ENCODE measurements at regions not wholly inside any gene's neighbourhood (a gene's known extent, or its start where the extent isn't known, plus 50 kb on each side); places are given as distances from the start of the nearest gene placed in this dataset.
"Not testable (repeated sequence)": the region's sequence is repeated elsewhere in the genome, so short reads cannot be mapped to it uniquely, and the experiment has no call there.

DNA sequence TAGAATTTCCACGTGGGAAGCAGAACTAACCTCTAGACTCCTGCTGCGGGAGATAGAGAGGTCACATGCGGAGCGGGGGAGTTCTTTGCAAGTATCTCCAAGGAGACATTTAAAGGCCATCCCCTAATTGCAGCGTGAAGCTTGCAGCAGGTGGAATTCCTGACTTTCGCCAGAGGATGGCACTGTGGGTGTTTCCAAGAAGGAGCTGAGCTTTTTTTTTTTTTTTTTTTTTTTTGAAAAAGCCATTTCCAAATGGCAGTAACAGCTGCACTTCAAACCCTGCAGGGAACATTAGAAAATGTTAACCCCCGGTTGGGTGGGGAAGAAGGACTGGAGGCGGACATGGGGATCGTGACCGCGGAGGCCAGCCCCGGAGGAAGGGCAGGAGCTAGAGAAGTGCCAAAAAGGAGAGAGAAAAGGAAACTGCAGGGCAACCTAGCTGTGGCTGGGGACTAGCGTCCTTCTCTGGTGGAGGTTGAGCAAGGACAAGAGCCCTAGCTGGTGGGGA, 487.7 kb downstream of the TYW1 start:
- DNase-seq: peak; percentile 72

DNA sequence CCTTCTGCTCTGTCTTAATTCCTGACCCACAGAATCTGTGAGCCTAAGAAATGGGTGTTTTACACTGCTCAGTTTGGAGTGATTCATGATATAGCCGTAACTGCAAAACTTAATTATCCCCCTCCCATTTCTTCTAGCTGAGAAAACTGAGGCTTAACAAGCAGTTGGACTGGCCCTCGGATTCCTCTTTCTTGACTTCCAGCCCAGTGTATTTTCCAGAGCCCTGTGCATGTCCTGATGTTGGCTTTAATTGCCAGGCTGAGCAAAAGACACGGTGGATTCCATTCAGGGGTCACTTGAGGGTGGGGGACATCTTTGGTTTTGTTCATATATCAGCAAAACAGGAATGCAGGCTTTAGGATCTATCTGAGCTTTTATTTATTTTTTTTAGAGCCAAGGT, 489.8 kb downstream of the TYW1 start:
- no peak for DNase-seq

DNA sequence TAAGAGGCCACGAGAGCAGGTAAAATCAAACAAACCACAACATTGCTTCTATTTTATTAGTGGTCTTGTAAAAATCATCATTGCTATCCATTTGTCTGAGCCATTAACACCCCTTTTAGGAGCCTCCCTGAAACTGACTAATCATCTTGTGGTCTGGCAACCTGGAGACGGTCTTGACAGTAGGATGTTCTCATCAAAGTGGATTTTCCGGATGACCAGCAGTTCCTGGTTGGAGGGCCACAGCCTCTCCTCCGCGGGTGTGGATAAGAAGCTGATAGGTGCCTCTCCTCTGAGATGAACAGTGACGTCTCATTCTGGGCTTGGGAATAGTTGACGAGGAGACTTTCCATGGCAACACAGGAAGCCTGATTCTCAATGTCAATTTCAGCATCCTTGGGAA, 490.7 kb downstream of the TYW1 start:
- DNase-seq: no peak

DNA sequence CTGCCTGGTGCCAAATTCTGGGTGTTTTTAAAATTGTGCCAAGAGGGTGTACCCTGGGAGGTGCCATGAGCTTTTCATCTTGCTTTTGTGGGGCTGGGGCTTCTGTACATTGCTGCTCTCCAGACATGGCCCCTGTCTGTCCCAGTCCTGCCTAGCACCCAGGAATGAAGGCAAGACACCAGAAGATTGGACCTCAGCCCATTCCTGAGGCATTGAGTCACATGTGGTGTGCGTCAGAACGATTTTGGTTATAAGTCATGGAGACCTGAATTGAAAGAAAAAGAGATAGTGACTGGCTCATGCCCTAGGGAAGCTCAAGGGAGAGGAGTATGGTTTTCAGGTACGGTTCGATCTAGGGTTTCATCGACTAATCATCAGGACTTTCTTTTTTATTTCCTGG, 493.2 kb downstream of the TYW1 start:
- no peak for DNase-seq

DNA sequence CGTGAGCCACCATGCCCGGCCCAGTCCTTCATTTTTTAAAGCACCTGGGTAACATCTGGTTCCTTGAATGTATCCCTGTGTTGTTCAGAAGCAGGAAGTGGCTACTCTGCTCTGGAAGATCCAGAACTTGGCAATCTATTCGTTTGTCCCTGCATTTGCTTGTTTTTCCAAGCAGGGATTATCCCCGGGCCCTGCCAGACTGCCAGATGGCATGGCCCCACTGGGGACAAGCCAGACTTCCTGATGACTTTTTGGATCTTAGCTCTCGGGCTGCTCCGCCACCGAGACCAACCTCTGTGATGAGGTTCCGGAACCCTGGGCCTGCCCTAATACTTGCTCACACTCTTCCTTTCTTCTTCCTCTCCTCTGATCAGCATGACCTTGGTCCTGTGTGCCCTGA, 496.7 kb downstream of the TYW1 start:
- no peak for DNase-seq

DNA sequence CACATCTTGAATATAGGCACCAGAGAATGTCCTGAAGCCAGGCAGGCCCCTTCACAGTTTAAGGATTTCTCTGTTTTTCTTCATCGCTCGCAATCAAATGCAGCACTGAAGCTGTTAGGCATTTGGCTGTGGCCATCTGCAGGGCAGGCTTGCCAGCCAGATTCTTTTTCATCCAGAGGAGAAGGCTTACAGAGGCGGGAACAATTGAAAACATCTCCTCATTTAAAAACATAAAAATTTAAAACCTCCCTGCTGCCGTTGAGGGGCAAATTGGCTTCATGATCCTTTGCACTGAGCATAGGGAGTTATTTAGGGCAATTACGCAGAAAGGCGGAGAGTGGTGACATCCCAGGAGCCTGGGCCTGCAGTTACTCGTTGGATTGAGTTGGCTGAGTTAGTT, 500.0 kb downstream of the TYW1 start:
- peak; percentile 57 for DNase-seq

DNA sequence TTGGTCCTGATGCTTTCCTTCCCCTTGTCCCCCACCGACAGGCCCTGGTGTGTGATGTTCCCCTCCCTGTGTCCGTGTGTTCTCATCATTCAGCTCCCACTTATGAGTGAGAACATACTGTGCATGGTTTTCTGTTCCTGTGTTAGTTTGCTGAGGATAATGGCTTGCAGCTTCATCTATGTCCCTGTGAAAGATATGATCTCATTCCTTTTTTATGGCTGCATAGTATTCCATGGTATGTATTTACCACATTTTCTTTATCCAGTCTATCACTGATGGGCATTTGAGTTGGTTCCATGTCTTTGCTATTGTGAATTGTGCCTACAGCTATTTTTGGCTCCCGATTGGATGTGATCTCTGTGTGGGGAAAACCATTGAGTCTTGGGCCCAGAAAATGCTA, 501.3 kb downstream of the TYW1 start:
- DNase-seq: not testable (repeated sequence)

DNA sequence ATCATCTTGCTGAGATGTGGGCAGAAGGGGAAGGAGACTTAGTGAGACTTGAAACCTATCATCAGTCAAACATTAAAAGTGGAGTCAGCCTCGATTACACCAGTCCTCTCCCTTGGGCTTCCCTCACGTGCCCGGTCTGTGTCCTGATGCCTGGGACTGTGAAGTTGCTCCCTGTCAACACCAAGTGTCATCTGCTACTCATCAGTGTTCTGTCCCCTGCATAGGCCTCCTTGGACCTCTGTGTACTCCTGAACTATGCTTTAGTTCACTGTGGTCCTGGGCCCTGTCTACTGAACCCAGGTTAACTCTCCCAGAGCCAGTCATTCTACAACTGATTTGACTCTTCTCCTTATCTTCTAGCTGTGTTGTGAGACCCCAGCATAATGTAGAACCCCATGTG, 506.3 kb downstream of the TYW1 start:
- no peak for DNase-seq

DNA sequence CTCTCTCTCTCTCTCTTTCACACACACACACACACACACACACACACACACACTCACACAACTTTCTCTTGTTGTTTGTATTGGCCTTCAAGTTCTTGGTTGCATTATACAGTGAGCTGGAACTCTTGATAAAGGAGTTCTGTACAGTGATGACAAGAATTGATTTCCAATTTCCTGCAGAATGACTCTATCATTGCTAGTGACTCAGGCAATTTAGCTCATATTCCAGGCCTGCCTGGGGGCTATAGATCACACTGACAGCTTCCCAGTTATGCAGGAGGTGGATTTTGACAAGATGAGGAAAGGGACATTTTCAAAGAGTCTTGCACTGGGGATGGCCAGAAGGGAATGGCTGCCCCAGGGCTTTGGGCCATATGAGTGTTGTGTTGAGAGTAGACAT, 508.8 kb downstream of the TYW1 start:
- no peak for DNase-seq

DNA sequence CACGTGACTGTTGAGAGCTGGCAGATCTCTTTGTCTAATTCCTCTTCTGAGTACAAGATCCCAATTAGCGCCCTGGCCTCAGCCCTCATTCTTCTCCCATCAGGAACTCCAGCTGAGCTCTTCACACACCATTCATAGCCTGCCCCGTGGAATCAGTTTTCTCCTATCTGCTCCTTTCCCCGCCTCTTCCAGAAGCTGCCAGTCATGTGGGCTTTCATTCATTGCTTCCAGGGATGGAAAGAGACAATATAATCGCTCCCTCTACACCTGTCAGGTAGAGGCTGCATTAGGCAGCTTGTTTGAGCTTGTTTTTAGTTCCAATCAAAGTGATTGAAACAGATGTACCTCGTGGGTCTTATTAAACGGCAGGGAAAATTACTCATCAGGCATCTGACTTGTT, 515.8 kb downstream of the TYW1 start:
- DNase-seq: no peak

DNA sequence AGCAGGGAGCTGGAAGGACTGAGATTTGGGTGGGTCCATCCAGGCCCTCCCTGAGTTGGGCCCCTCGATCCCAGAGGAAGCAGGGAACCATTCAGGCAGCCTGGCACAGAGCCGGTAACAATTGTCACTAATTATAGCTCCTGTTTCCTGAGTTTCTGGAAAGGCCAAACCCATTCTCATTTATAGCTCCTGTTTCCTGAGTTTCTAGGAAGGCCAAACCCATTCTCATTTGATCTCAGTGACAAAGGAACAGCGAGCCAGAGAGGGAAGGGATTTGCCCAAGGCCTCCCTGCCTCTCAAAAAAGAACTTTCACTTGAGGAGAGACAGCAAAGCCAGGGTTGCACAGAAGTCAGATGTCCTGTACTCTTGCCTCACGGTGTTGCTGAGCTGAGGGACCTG, 521.9 kb downstream of the TYW1 start:
- DNase-seq: peak; percentile 64

DNA sequence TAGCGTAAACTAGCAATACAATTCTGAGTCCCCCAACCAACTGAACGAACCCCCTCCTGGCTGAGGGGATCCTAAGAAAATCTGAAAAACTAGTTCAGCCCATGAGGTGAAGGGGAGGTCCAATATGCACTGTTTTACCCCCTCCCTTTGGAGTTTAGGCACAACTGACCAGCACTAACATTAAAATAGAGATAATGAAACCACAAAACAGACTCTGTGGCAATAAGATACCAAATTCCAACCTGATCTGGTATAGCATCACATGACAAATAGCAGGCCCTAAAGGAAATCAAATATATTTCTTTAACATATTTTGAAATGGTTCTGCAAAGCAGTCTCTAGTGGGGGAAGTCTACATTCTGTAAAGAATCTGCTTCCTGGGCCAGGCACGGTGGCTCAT, 522.5 kb downstream of the TYW1 start:
- no peak for DNase-seq

DNA sequence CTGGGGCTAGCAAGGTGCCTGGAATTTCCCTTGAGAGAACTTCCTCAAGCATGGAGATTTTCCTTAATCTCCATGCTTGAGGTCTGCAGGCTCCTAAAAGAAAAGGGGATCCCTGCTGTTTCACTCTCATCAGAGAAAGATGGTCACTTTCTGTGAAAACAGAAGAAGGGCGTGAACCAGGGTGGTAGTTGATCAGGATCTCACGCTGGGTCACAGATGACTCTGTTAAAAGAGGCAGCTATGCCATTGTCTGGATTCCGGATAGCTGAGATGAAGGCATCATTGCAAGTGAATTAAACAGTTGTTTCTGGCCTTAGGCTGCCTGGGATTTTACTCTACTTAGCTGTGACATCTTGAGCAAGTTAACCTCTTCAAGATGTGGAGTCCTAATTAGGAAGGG, 525.9 kb downstream of the TYW1 start:
- DNase-seq: no peak

DNA sequence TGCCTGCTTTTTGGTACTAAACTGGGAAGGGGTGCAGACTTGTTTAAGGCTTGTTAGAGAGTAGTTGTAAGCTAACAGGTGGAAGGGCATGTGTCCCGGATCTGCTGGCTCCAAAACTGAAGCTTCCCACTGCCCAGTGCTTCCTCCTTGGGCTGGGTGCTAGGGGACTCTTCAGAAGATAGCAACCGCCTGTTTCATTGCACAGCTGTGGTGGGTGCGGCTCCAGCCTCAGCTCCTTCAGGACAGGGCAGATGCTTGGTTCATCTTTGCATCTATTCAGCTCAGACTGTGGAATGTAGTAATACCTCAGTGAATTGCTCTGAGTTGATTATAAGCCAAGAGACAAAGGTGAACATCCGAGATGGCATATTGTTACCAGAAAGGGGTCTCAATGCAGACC, 527.1 kb downstream of the TYW1 start:
- no peak for DNase-seq

DNA sequence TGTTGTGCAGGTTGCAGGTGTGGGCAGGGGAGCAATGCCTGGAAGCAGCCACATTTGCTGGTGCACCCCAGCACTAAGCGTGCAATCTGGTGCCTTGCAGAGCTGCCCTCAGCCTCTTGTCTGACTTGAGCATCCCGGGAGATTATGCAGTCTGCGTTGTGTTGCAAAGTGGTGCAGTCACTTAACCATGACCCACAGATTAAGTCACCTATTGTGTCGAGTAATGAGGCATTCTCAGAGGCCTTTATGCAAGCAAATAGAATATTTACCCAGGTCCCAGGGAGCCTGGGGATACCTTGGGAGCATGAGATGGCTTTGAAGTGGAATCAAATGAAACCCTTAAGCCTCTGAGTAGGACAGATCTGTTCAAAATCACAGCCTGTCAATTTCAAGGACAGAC, 529.0 kb downstream of the TYW1 start:
- DNase-seq: no peak

DNA sequence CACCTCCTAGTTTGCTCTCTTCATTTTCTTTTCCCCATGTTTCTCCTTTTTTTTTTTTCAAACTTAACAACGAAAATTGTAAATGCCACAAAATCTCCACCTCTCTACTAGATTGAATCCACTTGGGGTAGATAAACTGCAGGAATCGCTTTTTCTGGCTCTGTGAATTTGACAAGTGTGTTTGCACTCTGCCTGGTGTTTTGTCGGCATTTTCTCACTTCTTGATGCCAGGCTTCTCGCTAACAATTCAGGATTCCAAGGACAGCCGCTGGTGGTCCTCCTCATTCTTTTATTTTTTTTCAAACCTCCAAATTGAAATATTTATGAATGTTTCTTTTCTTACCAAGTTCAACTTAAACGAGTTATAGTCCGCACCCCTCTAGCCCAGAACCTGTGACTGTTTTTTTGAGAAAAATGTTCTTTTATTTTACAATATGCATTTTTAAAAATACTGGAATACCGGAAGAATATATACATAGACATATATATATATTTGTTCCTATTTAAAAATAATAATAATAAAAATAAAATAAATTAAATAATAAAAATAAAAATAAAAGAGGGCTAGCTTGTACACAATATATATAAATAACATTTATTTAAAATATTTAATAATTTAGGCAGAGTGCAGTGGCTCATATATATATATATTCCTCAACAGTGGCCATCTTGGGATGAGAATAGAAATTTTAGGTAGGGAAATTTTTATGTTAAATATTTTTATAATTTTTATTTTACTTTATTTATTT, 538.8 kb downstream of the TYW1 start:
- no peak for DNase-seq

DNA sequence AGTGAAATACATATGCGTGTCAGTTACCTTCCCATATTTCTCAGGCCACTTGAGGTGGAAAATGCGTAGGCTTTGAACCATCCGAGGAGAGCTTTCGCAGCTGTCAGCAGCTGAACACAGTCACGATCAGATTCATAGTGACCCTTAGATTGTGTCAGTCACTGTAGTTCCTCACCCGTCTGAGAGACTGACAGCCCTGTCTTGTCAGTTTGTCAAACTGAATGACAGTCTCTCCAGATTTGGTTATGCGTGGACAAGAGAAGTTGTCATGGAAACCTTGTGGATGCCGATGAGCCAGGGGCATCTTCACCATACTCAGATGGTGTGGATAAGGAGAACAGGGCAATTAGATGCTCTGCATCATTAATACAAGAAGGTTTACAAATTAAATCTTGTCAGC, 546.3 kb downstream of the TYW1 start:
- no peak for DNase-seq

DNA sequence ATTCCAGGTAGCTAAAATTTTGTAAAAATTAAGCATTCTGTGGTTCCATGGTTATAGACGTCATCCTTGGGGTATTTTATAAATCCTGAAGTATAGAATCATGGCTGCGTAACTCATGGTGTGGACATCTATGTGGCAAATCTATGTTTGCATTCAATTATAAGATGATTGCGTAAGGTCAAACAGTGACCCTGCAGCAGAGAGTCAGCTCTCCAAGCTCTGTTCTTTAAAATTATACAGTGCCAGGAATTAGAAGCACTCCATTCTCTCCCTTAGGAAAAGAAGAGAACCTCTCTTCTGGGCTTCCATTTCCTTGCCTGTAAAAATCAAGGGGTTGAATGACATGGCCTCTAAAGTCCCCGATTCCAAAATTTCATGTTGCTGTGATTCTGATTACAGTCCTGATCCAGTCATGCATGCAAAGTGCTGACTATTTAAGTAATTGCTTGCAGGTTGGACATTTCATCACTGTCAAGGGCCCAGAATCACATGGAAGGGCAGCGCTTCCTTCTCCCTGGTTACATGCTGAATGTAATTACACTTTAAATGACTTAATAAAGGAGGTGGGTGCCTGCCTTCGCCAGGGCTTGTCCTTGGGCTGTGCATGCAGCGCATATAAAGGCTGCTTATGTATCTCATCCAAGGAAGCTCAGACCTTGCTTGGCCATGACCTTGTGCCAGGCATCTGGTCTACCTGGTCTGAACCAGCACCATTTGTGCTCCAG, 550.7 kb downstream of the TYW1 start:
- no peak for DNase-seq

DNA sequence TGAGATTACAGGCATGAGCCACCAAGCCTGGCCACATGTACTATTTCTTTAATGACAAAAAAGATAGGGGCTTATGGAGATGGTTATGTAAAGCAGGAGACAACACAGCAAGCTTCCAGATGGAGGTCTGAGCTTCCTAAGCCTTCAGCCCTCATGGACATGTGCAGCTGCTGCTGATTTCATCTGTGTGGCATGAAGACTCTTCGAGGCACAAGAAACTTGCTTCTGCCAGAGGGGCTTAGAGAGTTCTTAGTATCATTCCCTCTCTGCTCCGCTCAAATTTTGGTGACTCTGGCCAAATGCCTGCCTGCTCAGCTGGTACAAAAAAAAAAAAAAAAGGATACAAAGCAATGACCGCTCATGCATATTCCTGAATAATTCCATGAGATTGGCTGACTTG, 552.5 kb downstream of the TYW1 start:
- DNase-seq: peak; percentile 45

DNA sequence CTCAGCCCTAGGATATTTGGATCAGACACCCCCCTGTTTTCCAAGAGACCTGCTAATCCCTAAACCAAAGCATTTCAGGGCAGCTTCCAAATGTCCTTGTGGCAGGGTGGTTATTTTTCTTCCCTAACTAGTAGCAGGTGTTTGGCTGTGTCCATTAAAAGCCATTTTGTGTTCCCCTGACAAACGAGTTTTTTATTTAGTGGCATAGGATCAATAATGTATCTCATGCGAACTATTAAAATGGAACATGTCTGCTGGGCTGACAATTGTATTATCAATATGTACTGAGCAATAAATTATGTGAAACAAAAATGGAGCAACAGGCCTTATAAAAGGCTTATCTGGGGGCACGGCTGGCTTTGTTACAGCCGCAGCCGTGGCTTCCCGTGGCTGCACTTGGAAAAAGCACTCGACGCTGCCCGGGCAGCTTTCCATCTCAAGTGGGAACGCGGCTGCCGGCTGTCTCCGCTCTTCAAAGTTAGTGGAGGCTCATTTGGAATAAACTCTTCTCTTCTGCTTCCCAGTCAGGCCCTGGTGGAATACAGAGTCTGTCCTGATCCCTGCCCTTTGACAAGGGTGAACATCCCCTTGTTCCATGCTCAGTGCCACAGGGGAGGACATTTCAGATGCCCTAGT, 554.3 kb downstream of the TYW1 start:
- DNase-seq: peak; percentile 77

DNA sequence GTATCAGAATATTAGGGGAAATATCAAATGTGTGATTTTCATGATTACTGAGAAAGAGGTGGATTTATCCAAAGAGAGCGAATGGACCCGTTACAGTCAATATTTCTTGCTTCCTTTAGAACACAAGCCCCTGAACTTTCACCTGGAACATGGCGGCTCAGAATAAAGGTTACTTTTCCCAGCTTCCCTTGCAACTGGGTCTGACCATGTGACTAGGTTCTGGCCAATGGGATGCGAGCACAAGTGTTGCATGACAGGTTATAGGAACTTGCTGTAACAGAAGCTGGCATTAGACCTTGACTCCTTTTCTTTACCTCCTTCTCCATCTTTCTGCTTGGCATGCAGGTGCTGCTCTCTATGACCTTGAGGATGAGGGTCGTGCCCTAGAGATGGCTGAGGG, 556.1 kb downstream of the TYW1 start:
- DNase-seq: no peak

DNA sequence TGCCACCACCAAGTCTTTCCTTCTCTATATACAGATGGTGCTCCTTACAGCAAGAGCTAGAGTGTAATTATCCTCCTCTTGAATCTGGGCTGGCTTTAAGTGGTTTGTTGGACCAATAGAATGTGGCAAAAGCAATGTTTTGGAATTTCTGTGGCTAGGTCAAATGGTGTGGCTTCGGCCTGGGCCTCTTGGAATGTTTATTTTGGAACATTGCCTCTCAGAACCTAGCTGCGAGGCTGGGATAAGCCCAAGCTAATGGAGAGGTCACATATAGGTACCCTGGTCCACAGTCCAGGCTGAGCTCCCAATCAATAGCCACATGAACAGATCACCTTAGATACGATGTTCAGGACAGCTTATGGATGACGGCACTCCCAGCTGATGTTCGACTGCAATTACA, 556.7 kb downstream of the TYW1 start:
- no peak for DNase-seq

DNA sequence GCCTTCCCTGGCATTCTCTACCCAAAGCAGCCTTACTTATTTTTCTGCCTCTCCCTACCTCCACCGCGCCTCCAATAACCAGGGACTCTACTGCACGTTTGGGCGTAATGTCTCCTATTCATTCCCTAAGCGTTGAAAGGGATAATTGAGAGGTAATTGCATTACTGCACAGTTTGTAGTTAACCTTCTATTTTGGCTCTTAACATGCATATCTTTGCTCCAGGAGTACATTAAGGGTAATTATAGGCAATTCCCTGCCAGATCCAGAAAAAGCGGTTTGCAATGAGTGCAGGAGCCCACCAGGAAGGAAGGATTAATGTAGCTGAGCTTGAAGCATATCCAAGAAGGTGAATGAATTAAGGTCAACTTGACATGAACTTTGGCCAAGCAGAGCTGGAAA, 558.4 kb downstream of the TYW1 start:
- DNase-seq: no peak

DNA sequence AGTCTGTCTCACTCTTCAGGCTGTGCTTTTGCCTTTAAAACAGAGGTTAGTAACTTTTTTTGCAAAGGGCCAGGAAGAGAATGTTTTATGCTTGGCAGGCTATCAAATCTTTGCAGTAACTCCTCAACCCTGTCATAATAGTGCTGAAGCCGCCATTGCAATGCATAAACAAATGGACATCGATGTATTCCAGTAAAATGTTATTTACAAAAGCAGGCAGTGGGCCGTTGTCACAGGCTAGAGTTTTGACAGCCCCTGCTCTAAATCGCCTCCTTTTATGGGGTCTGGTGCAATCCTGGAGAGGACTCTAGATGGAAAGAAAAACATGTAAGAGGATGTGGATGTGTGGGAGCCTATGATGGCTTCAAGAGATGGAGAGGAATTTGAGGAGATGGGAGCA, 568.3 kb downstream of the TYW1 start:
- DNase-seq: no peak

All from right forelimb (tissue), 1 donor.